ENCODE measurements at regions not wholly inside any gene's neighbourhood (a gene's known extent, or its start where the extent isn't known, plus 50 kb on each side); places are given as distances from the start of the nearest gene placed in this dataset.
"Not testable (repeated sequence)": the region's sequence is repeated elsewhere in the genome, so short reads cannot be mapped to it uniquely, and the experiment has no call there.

- TF ChIP-seq CTCF (conservative IDR thresholded peaks at IDR 0.05; ENCODE audit: low read depth, low read length) = no peak
- no peak overlapping the region for H3K4me3 ChIP-seq (ENCODE audit: low read depth, low read length)
- no peak for DNase-seq (ENCODE audit: low read depth)
Observed at GRCh38 chr10:123221418-123221817, 67.2 kb downstream of the BUB3 start.

GRCh38 chr10:123222832-123223231 is 68.6 kb downstream of the BUB3 start:
- no peak for TF ChIP-seq CTCF (conservative IDR thresholded peaks at IDR 0.05; ENCODE audit: low read depth, low read length)
- H3K4me3 ChIP-seq (ENCODE audit: low read depth, low read length) = no peak overlapping the region
- DNase-seq (ENCODE audit: low read depth) = no peak

GRCh38 chr10:123227706-123228105 is 73.5 kb downstream of the BUB3 start:
- DNase-seq (ENCODE audit: low read depth) = no peak
- TF ChIP-seq CTCF (conservative IDR thresholded peaks at IDR 0.05; ENCODE audit: low read depth, low read length) = no peak

GRCh38 chr10:123229927-123230630 is 75.9 kb downstream of the BUB3 start:
- DNase-seq (ENCODE audit: low read depth) = no peak
- no peak for TF ChIP-seq CTCF (conservative IDR thresholded peaks at IDR 0.05; ENCODE audit: low read depth, low read length)
- H3K4me3 ChIP-seq (ENCODE audit: low read depth, low read length) = no peak overlapping the region

More at GRCh38 chr10:123227706-123228105, 73.5 kb downstream of the BUB3 start:
- no peak overlapping the region for H3K4me3 ChIP-seq (ENCODE audit: low read depth, low read length)

- H3K4me3 ChIP-seq (ENCODE audit: low read depth, low read length); DNase-seq (ENCODE audit: low read depth): not testable (repeated sequence)
Observed at GRCh38 chr10:123232879-123233278, 78.7 kb downstream of the BUB3 start.

GRCh38 chr10:123235014-123235413 is 80.8 kb downstream of the BUB3 start:
- DNase-seq (ENCODE audit: low read depth); H3K4me3 ChIP-seq (ENCODE audit: low read depth, low read length): not testable (repeated sequence)

GRCh38 chr10:123236126-123236525 is 81.9 kb downstream of the BUB3 start:
- TF ChIP-seq CTCF (conservative IDR thresholded peaks at IDR 0.05; ENCODE audit: low read depth, low read length) = no peak
- DNase-seq (ENCODE audit: low read depth) = peak; percentile 7
- H3K4me3 ChIP-seq (ENCODE audit: low read depth, low read length) = no peak overlapping the region

- no peak for TF ChIP-seq CTCF (conservative IDR thresholded peaks at IDR 0.05; ENCODE audit: low read depth, low read length)
- no peak overlapping the region for H3K4me3 ChIP-seq (ENCODE audit: low read depth, low read length)
- DNase-seq (ENCODE audit: low read depth) = no peak
Observed at GRCh38 chr10:123240250-123240649, 86.0 kb downstream of the BUB3 start.
